Neuronal stem cell (in vitro differentiated cells): ENCODE measurements at regions not wholly inside any gene's neighbourhood (a gene's known extent, or its start where the extent isn't known, plus 50 kb on each side); places are given as distances from the start of the nearest gene placed in this dataset.

Experiments used
- DNase-seq: peaks from one replicate; pipeline ENCODE4 v3.0.0-alpha.2; 2013; ENCODE audit warnings: low spot score
- H2AFZ ChIP-seq: one replicate; pipeline ENCODE4 v1.6.1; 2013; ENCODE audit warnings: mild to moderate bottlenecking, low read length, inconsistent platforms
- H2AK5ac ChIP-seq: 2 replicates; pipeline ENCODE4 v1.6.1; 2013; ENCODE audit warnings: low read depth, mild to moderate bottlenecking, inconsistent platforms, low read length, moderate library complexity, mixed read lengths
- H2BK120ac ChIP-seq: 2 replicates; pipeline ENCODE4 v1.6.1; 2013; ENCODE audit warnings: low read depth, mild to moderate bottlenecking, inconsistent platforms, low read length, moderate library complexity, mixed read lengths
- H2BK12ac ChIP-seq: one replicate; pipeline ENCODE4 v1.6.1; 2013; ENCODE audit warnings: low read length, inconsistent platforms
- H2BK15ac ChIP-seq: 2 replicates; pipeline ENCODE4 v1.6.1; 2013; ENCODE audit warnings: mild to moderate bottlenecking, low read length, inconsistent platforms, mixed read lengths
- H2BK5ac ChIP-seq: one replicate; pipeline ENCODE4 v1.6.1; 2013; ENCODE audit warnings: inconsistent platforms, mild to moderate bottlenecking, low read length, moderate library complexity
- H3K14ac ChIP-seq: one replicate; pipeline ENCODE4 v1.6.1; 2013; ENCODE audit warnings: low read length, inconsistent platforms
- H3K18ac ChIP-seq: 2 replicates; pipeline ENCODE4 v1.6.1; 2013; ENCODE audit warnings: low read length, inconsistent platforms
- H3K23ac ChIP-seq: 2 replicates; pipeline ENCODE4 v1.6.1; 2013; ENCODE audit warnings: low read depth, mild to moderate bottlenecking, mixed read lengths, low read length, inconsistent platforms; ENCODE audit not compliant: poor library complexity
- H3K27ac ChIP-seq: replicated peaks from 3 replicates; pipeline ENCODE4 v1.5.1; 2013; ENCODE audit warnings: low read length, inconsistent platforms
- H3K27me3 ChIP-seq, 3 experiments: 2 replicates each; pipeline ENCODE4 v1.6.1; 2013; ENCODE audit warnings: low read length in 3 of 3, mild to moderate bottlenecking in 2 of 3, inconsistent platforms in 1 of 3, low read depth in 1 of 3, mixed read lengths in 1 of 3, moderate library complexity in 1 of 3; ENCODE audit not compliant: control insufficient read depth in 3 of 3, insufficient read depth in 3 of 3
- H3K36me3 ChIP-seq, 2 donors: replicated peaks in 1 of 2; 2 replicates each; pipeline ENCODE4 v1.6.1; 2013; ENCODE audit warnings: low read length in 2 of 2; ENCODE audit not compliant: control insufficient read depth in 2 of 2, insufficient read depth in 2 of 2
- H3K4ac ChIP-seq: 2 replicates; pipeline ENCODE4 v1.6.1; 2013; ENCODE audit warnings: inconsistent platforms, mild to moderate bottlenecking, low read length, moderate library complexity
- H3K4me1 ChIP-seq, 2 donors: 1 replicate in 1 of 2; 2 replicates in 1 of 2; pipeline ENCODE4 v1.6.1; 2013; ENCODE audit warnings: low read length in 2 of 2, low read depth in 1 of 2; ENCODE audit not compliant: control insufficient read depth in 2 of 2, insufficient read depth in 1 of 2
- H3K4me2 ChIP-seq: one replicate; pipeline ENCODE4 v1.6.1; 2013; ENCODE audit warnings: mild to moderate bottlenecking, low read length, inconsistent platforms; ENCODE audit not compliant: insufficient read depth, poor library complexity, severe bottlenecking
- H3K4me3 ChIP-seq, 2 donors: 2 replicates each; pipeline ENCODE4 v1.5.1; 2013; ENCODE audit warnings: low read length in 2 of 2, mild to moderate bottlenecking in 2 of 2, inconsistent platforms in 1 of 2, moderate library complexity in 1 of 2
- H3K79me1 ChIP-seq: one replicate; pipeline ENCODE4 v1.6.1; 2013; ENCODE audit warnings: low read depth, mild to moderate bottlenecking, inconsistent platforms, low read length, moderate library complexity
- H3K9ac ChIP-seq: one replicate; pipeline ENCODE4 v1.6.1; 2013; ENCODE audit warnings: mild to moderate bottlenecking, low read depth, low read length, inconsistent platforms; ENCODE audit not compliant: poor library complexity
- H3K9me3 ChIP-seq, 2 donors: replicated peaks in 1 of 2; 2 replicates each; pipeline versions ENCODE3 to v1.6.1; 2013; ENCODE audit warnings: low read length in 2 of 2, mild to moderate bottlenecking in 2 of 2, inconsistent platforms in 1 of 2, low read depth in 1 of 2, mixed read lengths in 1 of 2, moderate library complexity in 1 of 2; ENCODE audit not compliant: control insufficient read depth in 2 of 2, insufficient read depth in 1 of 2
- H4K8ac ChIP-seq: one replicate; pipeline ENCODE4 v1.6.1; 2013; ENCODE audit warnings: low read depth, mild to moderate bottlenecking, inconsistent platforms, low read length, moderate library complexity
- H4K91ac ChIP-seq: one replicate; pipeline ENCODE4 v1.6.1; 2013; ENCODE audit warnings: low read length, low read depth, mild to moderate bottlenecking, inconsistent platforms; ENCODE audit not compliant: poor library complexity
- WGBS, 2 donors: extraction: QIAGEN DNeasy Blood & Tissue Kit; methylation state at CpG; one replicate each; pipeline ENCODE4 v1.1.7; 2013; ENCODE audit warnings: missing lambda C conversion rate in 2 of 2, mixed read lengths in 1 of 2; ENCODE audit not compliant: insufficient read length in 2 of 2, insufficient replicate concordance in 1 of 2; ENCODE audit errors: extremely low coverage in 2 of 2; 5-methylcytosine and 5-hydroxymethylcytosine counted together

- Histone ChIP-seq H2BK120ac (no peak overlapping the region), H3K79me1 (no peaks in the 10 kb centered on the region), H2AFZ (no peak overlapping the region), H2BK12ac (no peak overlapping the region), H2BK5ac (no peak overlapping the region), H2BK15ac (no peak overlapping the region), H3K9ac (no peak overlapping the region), H3K36me3 (no peaks in the 10 kb centered on the region), H3K14ac (no peak overlapping the region), H3K4ac (no peak overlapping the region), H3K4me3 (no peak overlapping the region), H2AK5ac (no peak overlapping the region), H3K27ac (no peak overlapping the region), H3K9me3 (no peaks in the 10 kb centered on the region), H3K23ac (no peak overlapping the region), H3K4me1 (no peaks in the 10 kb centered on the region), H3K4me2 (no peak overlapping the region), H4K91ac (no peak overlapping the region), H4K8ac (no peak overlapping the region), H3K27me3 (no peaks in the 10 kb centered on the region), H3K18ac (no peak overlapping the region)
- no CpG with 5 or more reads among the region's 3 CpGs for WGBS, 2 donors
- DNase-seq, result no peak
These were observed 110.1 kb upstream of the TLE4 start for GRCh38 chr9:79461712-79462111.

DNA sequence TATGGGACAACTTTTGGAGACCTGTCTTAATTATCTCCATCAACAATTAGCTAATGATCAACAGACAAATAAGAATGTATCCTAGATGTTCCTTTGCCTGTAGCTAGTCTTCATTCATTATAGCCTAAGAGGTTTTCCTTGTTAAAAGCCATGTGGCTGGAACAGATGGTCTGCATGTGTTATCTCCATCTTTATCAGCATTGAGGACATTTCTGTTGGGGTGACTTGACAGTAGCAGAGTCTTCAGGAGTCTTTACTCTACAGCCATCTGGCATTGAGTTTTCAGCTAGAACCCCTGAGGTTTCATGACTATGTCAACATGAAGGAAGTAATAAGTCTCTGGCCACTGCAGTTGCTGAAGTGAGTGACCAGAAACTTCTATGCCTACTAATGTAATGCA lies 106.6 kb upstream of the TLE4 start:
- no peaks in the 10 kb centered on the region for H3K36me3 ChIP-seq
- H3K9me3 ChIP-seq, result no peaks in the 10 kb centered on the region
- no peak overlapping the region for H3K23ac ChIP-seq
- no peak overlapping the region for H3K4ac ChIP-seq
- H3K9ac ChIP-seq, result no peak overlapping the region
- H3K4me1 ChIP-seq, result no peaks in the 10 kb centered on the region
- no peak overlapping the region for H3K14ac ChIP-seq
- DNase-seq, result no peak
- H2BK120ac ChIP-seq, result no peak overlapping the region
- H2BK12ac ChIP-seq, result no peak overlapping the region
- H2BK15ac ChIP-seq, result no peak overlapping the region
- H2AK5ac ChIP-seq, result no peak overlapping the region
- H3K4me2 ChIP-seq, result no peak overlapping the region
- no peak overlapping the region for H4K91ac ChIP-seq
- H4K8ac ChIP-seq, result no peak overlapping the region
- no peak overlapping the region for H2BK5ac ChIP-seq
- H3K27ac ChIP-seq, result no peak overlapping the region
- no peak overlapping the region for H3K18ac ChIP-seq
- no peak overlapping the region for H3K4me3 ChIP-seq
- no peaks in the 10 kb centered on the region for H3K79me1 ChIP-seq
- peaks cover 0 to 2% (median 0%) of the 10 kb centered on the region in 3 experiments for H3K27me3 ChIP-seq
- H2AFZ ChIP-seq, result no peak overlapping the region

- whole genome bisulfite sequencing, 2 donors, result no CpG with 5 or more reads among the region's 2 CpGs
- Histone ChIP-seq H3K27ac (no peak overlapping the region), H3K4me3 (no peak overlapping the region), H2BK5ac (no peak overlapping the region), H3K27me3 (peaks cover 0 to 2% (median 0%) of the 10 kb centered on the region in 3 experiments), H2AK5ac (no peak overlapping the region), H3K79me1 (no peaks in the 10 kb centered on the region), H3K18ac (no peak overlapping the region), H2BK120ac (no peak overlapping the region), H3K4me1 (peaks cover 0 to 2% of the 10 kb centered on the region in 2 donors), H3K14ac (no peak overlapping the region), H3K4me2 (no peak overlapping the region), H3K4ac (no peak overlapping the region), H2BK12ac (no peak overlapping the region), H3K23ac (no peak overlapping the region), H3K9ac (no peak overlapping the region), H3K9me3 (no peaks in the 10 kb centered on the region), H2AFZ (no peak overlapping the region), H4K91ac (no peak overlapping the region), H3K36me3 (no peaks in the 10 kb centered on the region), H4K8ac (no peak overlapping the region), H2BK15ac (no peak overlapping the region)
- no peak for DNase-seq
These were observed 102.6 kb upstream of the TLE4 start for GRCh38 chr9:79469164-79469563.

GRCh38 chr9:79470954-79471353 lies 100.8 kb upstream of the TLE4 start:
- H3K4me2 ChIP-seq, result no peak overlapping the region
- no peak overlapping the region for H2BK5ac ChIP-seq
- WGBS, 2 donors, result no CpG with 5 or more reads among the region's 2 CpGs

More at GRCh38 chr9:79470954-79471353, 100.8 kb upstream of the TLE4 start:
- Histone ChIP-seq H3K23ac (no peak overlapping the region), H3K27me3 (peaks cover 0 to 2% (median 0%) of the 10 kb centered on the region in 3 experiments), H3K4me1 (peaks cover 0 to 2% of the 10 kb centered on the region in 2 donors), H3K18ac (no peak overlapping the region), H2AFZ (no peak overlapping the region), H2BK15ac (no peak overlapping the region), H3K9ac (no peak overlapping the region), H2AK5ac (no peak overlapping the region), H3K27ac (no peak overlapping the region), H4K8ac (no peak overlapping the region), H3K4ac (no peak overlapping the region), H2BK120ac (no peak overlapping the region), H3K36me3 (no peaks in the 10 kb centered on the region), H3K9me3 (no peaks in the 10 kb centered on the region), H3K4me3 (no peak overlapping the region), H3K79me1 (no peaks in the 10 kb centered on the region), H3K14ac (no peak overlapping the region), H2BK12ac (no peak overlapping the region), H4K91ac (no peak overlapping the region)
- DNase-seq, result no peak
